GM12891 (cell line): ENCODE measurements at regions not wholly inside any gene's neighbourhood (a gene's known extent, or its start where the extent isn't known, plus 50 kb on each side); places are given as distances from the start of the nearest gene placed in this dataset.

Experiments used
- PAX5 ChIP-seq: IDR thresholded peaks from 2 replicates; pipeline ENCODE4 v1.6.1; 2011; ENCODE audit warnings: low read length, moderate library complexity, mild to moderate bottlenecking; ENCODE audit not compliant: insufficient read depth, severe bottlenecking
- POLR2A ChIP-seq: IDR thresholded peaks from 2 replicates; pipeline ENCODE4 v1.6.1; 2011; ENCODE audit warnings: low read depth, low read length, control low read depth
- POLR2AphosphoS5 ChIP-seq: IDR thresholded peaks from 2 replicates; pipeline ENCODE4 v1.6.1; 2011; ENCODE audit warnings: low read depth, low read length, control low read depth
- POU2F2 ChIP-seq: IDR thresholded peaks from 2 replicates; pipeline ENCODE4 v1.6.1; 2011; ENCODE audit warnings: low read depth, mild to moderate bottlenecking, control low read depth, low read length, moderate library complexity
- SPI1 ChIP-seq: IDR thresholded peaks from 2 replicates; pipeline ENCODE4 v1.6.1; 2011; ENCODE audit warnings: low read depth, low read length, control low read depth
- TAF1 ChIP-seq: IDR thresholded peaks from 2 replicates; pipeline ENCODE4 v1.6.1; 2011; ENCODE audit warnings: low read depth, low read length, control low read depth

DNA sequence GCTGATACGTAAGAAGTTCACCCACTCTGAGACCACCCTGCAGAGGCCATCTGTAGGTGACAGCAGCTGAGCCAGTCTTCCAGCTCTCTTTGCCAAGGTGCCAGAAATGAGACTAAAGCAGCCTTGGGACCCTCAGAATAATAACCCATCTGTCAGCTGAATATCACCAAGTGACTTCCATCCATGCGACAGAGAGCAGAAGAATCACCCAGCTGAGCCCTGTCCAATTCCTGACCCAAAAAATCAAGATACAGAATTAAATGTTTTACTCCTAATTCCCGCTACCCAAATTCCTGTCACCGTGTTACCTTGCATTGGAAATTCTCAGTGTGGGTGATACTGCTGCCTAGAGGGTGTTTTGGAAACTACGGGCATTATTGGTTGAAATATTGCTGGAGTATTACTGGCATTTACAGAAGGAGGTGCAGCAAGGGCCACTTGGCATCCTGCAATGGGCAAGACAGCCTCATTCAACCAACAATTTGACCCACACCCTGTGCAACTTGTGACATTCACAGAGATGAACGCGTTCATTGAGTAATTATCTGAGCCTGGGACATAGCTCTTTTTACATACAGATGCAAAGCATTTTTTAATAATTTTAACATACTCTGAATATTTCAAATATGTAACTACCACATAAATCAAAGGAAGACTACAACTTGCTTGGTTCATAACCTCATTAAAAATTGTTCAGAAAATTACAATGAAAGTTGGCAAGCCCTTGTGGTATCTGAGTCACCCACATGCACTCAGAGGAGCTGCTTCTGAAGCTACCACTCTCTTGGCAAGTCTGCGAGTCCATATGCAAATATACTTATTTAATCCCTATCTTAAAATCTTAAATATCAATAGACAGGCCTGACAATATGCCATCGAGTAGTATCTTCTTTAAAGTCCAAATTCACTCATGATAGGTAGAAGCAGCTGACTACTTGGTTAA lies 126.6 kb downstream of the C16orf95 start:
- TF ChIP-seq POLR2A: no peak
- TF ChIP-seq POLR2AphosphoS5: no peak
- no peak for TF ChIP-seq TAF1
- TF ChIP-seq SPI1: no peak
- TF ChIP-seq PAX5: no peak
- TF ChIP-seq POU2F2: no peak
